Neuronal stem cell (in vitro differentiated cells): ENCODE measurements at regions not wholly inside any gene's neighbourhood (a gene's known extent, or its start where the extent isn't known, plus 50 kb on each side); places are given as distances from the start of the nearest gene placed in this dataset.

Source experiments
- DNase-seq: peaks from one replicate; pipeline ENCODE4 v3.0.0-alpha.2; 2013; ENCODE audit warnings: low spot score
- H2AFZ ChIP-seq: one replicate; pipeline ENCODE4 v1.6.1; 2013; ENCODE audit warnings: mild to moderate bottlenecking, low read length, inconsistent platforms
- H2AK5ac ChIP-seq: 2 replicates; pipeline ENCODE4 v1.6.1; 2013; ENCODE audit warnings: low read depth, mild to moderate bottlenecking, inconsistent platforms, low read length, moderate library complexity, mixed read lengths
- H2BK120ac ChIP-seq: 2 replicates; pipeline ENCODE4 v1.6.1; 2013; ENCODE audit warnings: low read depth, mild to moderate bottlenecking, inconsistent platforms, low read length, moderate library complexity, mixed read lengths
- H2BK12ac ChIP-seq: one replicate; pipeline ENCODE4 v1.6.1; 2013; ENCODE audit warnings: low read length, inconsistent platforms
- H2BK15ac ChIP-seq: 2 replicates; pipeline ENCODE4 v1.6.1; 2013; ENCODE audit warnings: mild to moderate bottlenecking, low read length, inconsistent platforms, mixed read lengths
- H2BK5ac ChIP-seq: one replicate; pipeline ENCODE4 v1.6.1; 2013; ENCODE audit warnings: inconsistent platforms, mild to moderate bottlenecking, low read length, moderate library complexity
- H3K14ac ChIP-seq: one replicate; pipeline ENCODE4 v1.6.1; 2013; ENCODE audit warnings: low read length, inconsistent platforms
- H3K18ac ChIP-seq: 2 replicates; pipeline ENCODE4 v1.6.1; 2013; ENCODE audit warnings: low read length, inconsistent platforms
- H3K23ac ChIP-seq: 2 replicates; pipeline ENCODE4 v1.6.1; 2013; ENCODE audit warnings: low read depth, mild to moderate bottlenecking, mixed read lengths, low read length, inconsistent platforms; ENCODE audit not compliant: poor library complexity
- H3K27ac ChIP-seq: replicated peaks from 3 replicates; pipeline ENCODE4 v1.5.1; 2013; ENCODE audit warnings: low read length, inconsistent platforms
- H3K27me3 ChIP-seq, 3 experiments: 2 replicates each; pipeline ENCODE4 v1.6.1; 2013; ENCODE audit warnings: low read length in 3 of 3, mild to moderate bottlenecking in 2 of 3, inconsistent platforms in 1 of 3, low read depth in 1 of 3, mixed read lengths in 1 of 3, moderate library complexity in 1 of 3; ENCODE audit not compliant: control insufficient read depth in 3 of 3, insufficient read depth in 3 of 3
- H3K36me3 ChIP-seq, 2 donors: replicated peaks in 1 of 2; 2 replicates each; pipeline ENCODE4 v1.6.1; 2013; ENCODE audit warnings: low read length in 2 of 2; ENCODE audit not compliant: control insufficient read depth in 2 of 2, insufficient read depth in 2 of 2
- H3K4ac ChIP-seq: 2 replicates; pipeline ENCODE4 v1.6.1; 2013; ENCODE audit warnings: inconsistent platforms, mild to moderate bottlenecking, low read length, moderate library complexity
- H3K4me1 ChIP-seq, 2 donors: 1 replicate in 1 of 2; 2 replicates in 1 of 2; pipeline ENCODE4 v1.6.1; 2013; ENCODE audit warnings: low read length in 2 of 2, low read depth in 1 of 2; ENCODE audit not compliant: control insufficient read depth in 2 of 2, insufficient read depth in 1 of 2
- H3K4me2 ChIP-seq: one replicate; pipeline ENCODE4 v1.6.1; 2013; ENCODE audit warnings: mild to moderate bottlenecking, low read length, inconsistent platforms; ENCODE audit not compliant: insufficient read depth, poor library complexity, severe bottlenecking
- H3K4me3 ChIP-seq, 2 donors: 2 replicates each; pipeline ENCODE4 v1.5.1; 2013; ENCODE audit warnings: low read length in 2 of 2, mild to moderate bottlenecking in 2 of 2, inconsistent platforms in 1 of 2, moderate library complexity in 1 of 2
- H3K79me1 ChIP-seq: one replicate; pipeline ENCODE4 v1.6.1; 2013; ENCODE audit warnings: low read depth, mild to moderate bottlenecking, inconsistent platforms, low read length, moderate library complexity
- H3K9ac ChIP-seq: one replicate; pipeline ENCODE4 v1.6.1; 2013; ENCODE audit warnings: mild to moderate bottlenecking, low read depth, low read length, inconsistent platforms; ENCODE audit not compliant: poor library complexity
- H3K9me3 ChIP-seq, 2 donors: replicated peaks in 1 of 2; 2 replicates each; pipeline versions ENCODE3 to v1.6.1; 2013; ENCODE audit warnings: low read length in 2 of 2, mild to moderate bottlenecking in 2 of 2, inconsistent platforms in 1 of 2, low read depth in 1 of 2, mixed read lengths in 1 of 2, moderate library complexity in 1 of 2; ENCODE audit not compliant: control insufficient read depth in 2 of 2, insufficient read depth in 1 of 2
- H4K8ac ChIP-seq: one replicate; pipeline ENCODE4 v1.6.1; 2013; ENCODE audit warnings: low read depth, mild to moderate bottlenecking, inconsistent platforms, low read length, moderate library complexity
- H4K91ac ChIP-seq: one replicate; pipeline ENCODE4 v1.6.1; 2013; ENCODE audit warnings: low read length, low read depth, mild to moderate bottlenecking, inconsistent platforms; ENCODE audit not compliant: poor library complexity
- WGBS, 2 donors: extraction: QIAGEN DNeasy Blood & Tissue Kit; methylation state at CpG; one replicate each; pipeline ENCODE4 v1.1.7; 2013; ENCODE audit warnings: missing lambda C conversion rate in 2 of 2, mixed read lengths in 1 of 2; ENCODE audit not compliant: insufficient read length in 2 of 2, insufficient replicate concordance in 1 of 2; ENCODE audit errors: extremely low coverage in 2 of 2; 5-methylcytosine and 5-hydroxymethylcytosine counted together

GRCh38 chr2:15786003-15786654, 154.2 kb upstream of the MYCN start:
- Histone ChIP-seq H4K8ac (no peak overlapping the region), H3K27me3 (no peaks in the 10 kb centered on the region), H3K14ac (no peak overlapping the region), H4K91ac (no peak overlapping the region), H3K23ac (no peak overlapping the region), H3K9me3 (no peaks in the 10 kb centered on the region), H3K27ac (no peak overlapping the region), H2BK15ac (no peak overlapping the region), H3K9ac (no peak overlapping the region), H3K4ac (no peak overlapping the region), H3K79me1 (no peaks in the 10 kb centered on the region), H2AK5ac (peak overlapping the region; percentile 60), H2BK12ac (no peak overlapping the region), H3K4me3 (no peak overlapping the region), H2BK120ac (no peak overlapping the region), H3K4me1 (peaks cover 3 to 15% of the 10 kb centered on the region in 2 donors), H3K4me2 (no peak overlapping the region), H2BK5ac (no peak overlapping the region), H3K18ac (peak overlapping the region; percentile 38), H3K36me3 (no peaks in the 10 kb centered on the region), H2AFZ (no peak overlapping the region)
- no peak for DNase-seq
- WGBS, 2 donors = no CpG with 5 or more reads among the region's 11 CpGs

GRCh38 chr2:15786901-15787300, 153.4 kb upstream of the MYCN start:
- Histone ChIP-seq H3K14ac (no peak overlapping the region), H2BK120ac (no peak overlapping the region), H3K36me3 (no peaks in the 10 kb centered on the region), H3K4me3 (no peak overlapping the region), H4K8ac (no peak overlapping the region), H3K4me1 (peaks cover 3 to 10% of the 10 kb centered on the region in 2 donors), H3K27ac (no peak overlapping the region), H2BK15ac (no peak overlapping the region), H3K79me1 (no peaks in the 10 kb centered on the region), H3K18ac (no peak overlapping the region), H2BK5ac (no peak overlapping the region), H2AK5ac (no peak overlapping the region), H3K4ac (no peak overlapping the region), H4K91ac (no peak overlapping the region), H2BK12ac (no peak overlapping the region), H2AFZ (no peak overlapping the region), H3K9ac (no peak overlapping the region), H3K4me2 (no peak overlapping the region), H3K9me3 (no peaks in the 10 kb centered on the region), H3K27me3 (no peaks in the 10 kb centered on the region), H3K23ac (no peak overlapping the region)
- no CpG with 5 or more reads among the region's 2 CpGs for WGBS, 2 donors
- DNase-seq = no peak

DNA sequence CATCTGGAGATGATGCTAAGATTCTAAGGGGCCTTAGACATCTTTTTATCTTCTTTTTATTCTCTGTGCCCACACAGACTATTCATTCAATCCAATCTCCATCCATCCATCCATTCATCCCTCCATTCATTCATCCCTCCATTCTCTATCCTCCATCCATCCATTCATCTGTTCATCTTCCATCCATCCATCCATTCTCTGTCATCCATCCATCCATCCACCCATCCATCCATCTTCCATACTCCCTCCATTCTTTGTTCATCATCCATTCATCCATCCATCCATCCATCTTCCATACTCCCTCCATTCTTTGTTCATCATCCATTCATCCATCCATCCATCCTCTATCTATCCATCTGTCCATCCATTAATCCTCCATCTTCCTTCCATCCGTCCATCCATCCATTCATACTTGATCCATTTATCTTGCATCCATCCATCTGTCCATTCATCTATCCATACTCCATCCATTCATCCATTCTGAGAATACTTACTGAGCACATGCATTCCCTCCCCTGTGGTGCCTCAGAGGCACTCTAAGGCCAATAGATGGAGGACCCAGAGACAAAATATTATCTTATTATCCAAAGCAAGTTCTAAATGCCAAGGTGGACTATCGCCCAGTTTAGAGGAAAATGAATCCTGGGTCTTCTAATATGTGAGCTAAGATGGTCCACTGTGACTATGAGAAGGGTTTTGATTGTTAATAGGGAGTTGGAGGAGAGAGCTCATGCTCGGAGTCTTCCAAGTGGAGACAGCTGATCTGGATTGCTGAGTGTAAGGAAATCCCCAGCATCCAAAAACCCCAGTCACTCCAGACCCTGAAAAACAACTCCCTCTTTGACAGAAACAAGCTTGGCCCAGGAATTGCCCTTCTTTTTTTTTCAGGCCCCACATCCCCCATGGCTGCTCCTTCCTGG, 152.6 kb upstream of the MYCN start:
- Histone ChIP-seq H3K36me3 (no peaks in the 10 kb centered on the region), H2AFZ (peak overlapping the region; percentile 42), H2BK5ac (no peak overlapping the region), H3K14ac (no peak overlapping the region), H2AK5ac (no peak overlapping the region), H2BK12ac (no peak overlapping the region), H3K18ac (no peak overlapping the region), H2BK15ac (no peak overlapping the region), H3K27me3 (no peaks in the 10 kb centered on the region), H3K4me3 (no peak overlapping the region), H3K9me3 (no peaks in the 10 kb centered on the region), H3K27ac (no peak overlapping the region), H4K91ac (no peak overlapping the region), H3K79me1 (no peaks in the 10 kb centered on the region), H3K4me1 (peaks cover 3 to 7% of the 10 kb centered on the region in 2 donors), H4K8ac (no peak overlapping the region), H3K9ac (no peak overlapping the region), H3K4me2 (no peak overlapping the region), H3K4ac (no peak overlapping the region), H2BK120ac (no peak overlapping the region), H3K23ac (no peak overlapping the region)
- 100% methylated on average over 1 of the region's 3 CpGs for WGBS, 2 donors
- no peak for DNase-seq

GRCh38 chr2:15788455-15788829, 151.9 kb upstream of the MYCN start:
- Histone ChIP-seq H3K79me1 (no peaks in the 10 kb centered on the region), H3K14ac (no peak overlapping the region), H3K23ac (no peak overlapping the region), H3K36me3 (no peaks in the 10 kb centered on the region), H3K18ac (no peak overlapping the region), H3K9me3 (no peaks in the 10 kb centered on the region), H4K91ac (no peak overlapping the region), H2BK5ac (no peak overlapping the region), H2BK12ac (no peak overlapping the region), H3K27ac (no peak overlapping the region), H3K4ac (no peak overlapping the region), H3K9ac (no peak overlapping the region), H2AK5ac (no peak overlapping the region), H3K27me3 (no peaks in the 10 kb centered on the region), H2BK15ac (no peak overlapping the region), H2AFZ (peak overlapping the region; percentile 42), H3K4me2 (no peak overlapping the region), H4K8ac (no peak overlapping the region), H3K4me1 (peaks cover 3 to 8% of the 10 kb centered on the region in 2 donors), H2BK120ac (no peak overlapping the region), H3K4me3 (no peak overlapping the region)
- no peak for DNase-seq
- no CpG with 5 or more reads among the region's 11 CpGs for WGBS, 2 donors
